ENCODE measurements at regions not wholly inside any gene's neighbourhood (a gene's known extent, or its start where the extent isn't known, plus 50 kb on each side); places are given as distances from the start of the nearest gene placed in this dataset.

- TF ChIP-seq CTCF (conservative IDR thresholded peaks at IDR 0.05), result no peak
- no peaks in the 10 kb centered on the region for H3K27me3 Mint-ChIP-seq (ENCODE audit: insufficient read depth)
- DNase-seq, result no peak
- H3K4me3 Mint-ChIP-seq, result no peak overlapping the region
- Histone ChIP-seq H3K9me3 (ENCODE audit: control insufficient read depth, low read length) (no peaks in the 10 kb centered on the region), H3K9ac (ENCODE audit: extremely low read depth, low read length, poor library complexity, severe bottlenecking) (no peak overlapping the region), H3K36me3 (ENCODE audit: control insufficient read depth, insufficient read depth, low read length) (no peaks in the 10 kb centered on the region), H3K4me3 (ENCODE audit: low read length) (no peak overlapping the region), H3K27ac (ENCODE audit: low read depth, low read length) (no peak overlapping the region), H3K4me1 (ENCODE audit: control insufficient read depth, insufficient read depth, low read length) (no peaks in the 10 kb centered on the region), H3K27me3 (ENCODE audit: control insufficient read depth, insufficient read depth, low read length, poor library complexity, severe bottlenecking) (no peaks in the 10 kb centered on the region)
- H3K9me3 Mint-ChIP-seq, result no peaks in the 10 kb centered on the region
- WGBS, 2 experiments (ENCODE audit: insufficient coverage in 1 of 2, insufficient read length in 1 of 2), result 96 to 100% methylated on average over 2 to 4 of the region's 4 CpGs
- H3K27ac Mint-ChIP-seq, result no peak overlapping the region
- H3K4me1 Mint-ChIP-seq, result no peaks in the 10 kb centered on the region
- H3K36me3 Mint-ChIP-seq (ENCODE audit: low read depth), result no peaks in the 10 kb centered on the region
Measured at GRCh38 chr1:101150266-101150665, 86.6 kb upstream of the S1PR1 start.

DNA sequence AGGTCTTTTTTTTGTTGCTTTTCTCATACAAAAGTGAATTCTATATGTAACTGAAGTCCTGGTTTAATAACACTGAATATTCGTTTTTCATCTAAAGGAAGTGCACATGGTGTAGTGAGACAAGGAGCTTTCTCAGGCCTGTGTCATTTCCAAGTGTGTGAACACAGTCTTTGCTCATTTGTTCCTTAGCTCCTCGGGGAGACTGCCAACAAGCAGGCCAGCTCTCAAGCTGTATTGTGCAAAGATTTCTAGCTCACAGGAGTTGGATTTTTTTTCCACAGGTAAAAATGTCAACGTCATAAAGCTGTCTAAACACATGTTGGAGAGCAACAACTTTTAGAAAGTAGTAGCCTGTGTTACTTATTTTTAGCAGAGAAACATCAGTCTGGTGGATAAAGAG lies 87.8 kb upstream of the S1PR1 start:
- Mint-ChIP-seq H3K27ac (no peak overlapping the region), H3K4me3 (no peak overlapping the region), H3K27me3 (ENCODE audit: insufficient read depth) (no peaks in the 10 kb centered on the region), H3K4me1 (no peaks in the 10 kb centered on the region), H3K36me3 (ENCODE audit: low read depth) (no peaks in the 10 kb centered on the region), H3K9me3 (no peaks in the 10 kb centered on the region)
- no peaks in the 10 kb centered on the region for H3K4me1 ChIP-seq (ENCODE audit: control insufficient read depth, insufficient read depth, low read length)
- no peaks in the 10 kb centered on the region for H3K9me3 ChIP-seq (ENCODE audit: control insufficient read depth, low read length)
- WGBS, 2 experiments (ENCODE audit: insufficient coverage in 1 of 2, insufficient read length in 1 of 2), result 63 to 69% methylated on average over 2 to 3 of the region's 3 CpGs
- no peak overlapping the region for H3K9ac ChIP-seq (ENCODE audit: extremely low read depth, low read length, poor library complexity, severe bottlenecking)
- no peak for DNase-seq
- H3K27me3 ChIP-seq (ENCODE audit: control insufficient read depth, insufficient read depth, low read length, poor library complexity, severe bottlenecking), result no peaks in the 10 kb centered on the region
- no peak overlapping the region for H3K4me3 ChIP-seq (ENCODE audit: low read length)
- TF ChIP-seq CTCF (conservative IDR thresholded peaks at IDR 0.05), result no peak
- no peaks in the 10 kb centered on the region for H3K36me3 ChIP-seq (ENCODE audit: control insufficient read depth, insufficient read depth, low read length)
- H3K27ac ChIP-seq (ENCODE audit: low read depth, low read length), result peak overlapping the region; percentile 28

GRCh38 chr1:101147381-101147780 lies 89.4 kb upstream of the S1PR1 start:
- no peak overlapping the region for H3K9ac ChIP-seq (ENCODE audit: extremely low read depth, low read length, poor library complexity, severe bottlenecking)
- no peak for DNase-seq
- no peak for TF ChIP-seq CTCF (conservative IDR thresholded peaks at IDR 0.05)
- Mint-ChIP-seq H3K36me3 (ENCODE audit: low read depth) (no peaks in the 10 kb centered on the region), H3K27me3 (ENCODE audit: insufficient read depth) (no peaks in the 10 kb centered on the region), H3K4me1 (no peaks in the 10 kb centered on the region), H3K4me3 (no peak overlapping the region), H3K9me3 (no peaks in the 10 kb centered on the region), H3K27ac (no peak overlapping the region)
- no peak overlapping the region for H3K27ac ChIP-seq (ENCODE audit: low read depth, low read length)
- H3K4me3 ChIP-seq (ENCODE audit: low read length), result no peak overlapping the region
- H3K4me1 ChIP-seq (ENCODE audit: control insufficient read depth, insufficient read depth, low read length), result no peaks in the 10 kb centered on the region
- H3K27me3 ChIP-seq (ENCODE audit: control insufficient read depth, insufficient read depth, low read length, poor library complexity, severe bottlenecking), result no peaks in the 10 kb centered on the region
- no peaks in the 10 kb centered on the region for H3K36me3 ChIP-seq (ENCODE audit: control insufficient read depth, insufficient read depth, low read length)
- no peaks in the 10 kb centered on the region for H3K9me3 ChIP-seq (ENCODE audit: control insufficient read depth, low read length)
- 87 to 100% methylated on average over 2 to 3 of the region's 3 CpGs for WGBS, 2 experiments (ENCODE audit: insufficient coverage in 1 of 2, insufficient read length in 1 of 2)
